ENCODE measurements at regions not wholly inside any gene's neighbourhood (a gene's known extent, or its start where the extent isn't known, plus 50 kb on each side); places are given as distances from the start of the nearest gene placed in this dataset.

DNA sequence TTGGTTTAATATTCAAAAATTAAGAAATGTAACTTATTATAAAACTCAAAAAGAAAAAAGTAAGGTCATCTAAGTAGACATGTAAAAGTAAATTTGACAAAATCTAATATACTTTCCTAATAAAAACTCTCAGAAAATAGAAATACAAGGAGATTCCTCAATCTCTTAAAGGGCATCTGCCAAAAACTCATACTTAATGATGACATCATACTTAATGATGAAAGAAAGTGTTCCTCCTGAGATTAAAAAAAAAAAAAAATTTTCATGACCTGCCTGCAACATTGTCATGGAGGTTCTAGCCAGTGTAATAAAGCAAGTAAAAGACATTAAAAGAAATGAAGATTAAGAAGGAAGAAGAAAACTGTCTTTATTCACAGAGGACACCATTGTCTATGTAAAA is 325.7 kb upstream of the BTBD3 start:
- TF ChIP-seq POLR2A (IDR thresholded peaks at IDR 0.05; ENCODE audit: low read length), result no peak
- no peak for TF ChIP-seq GATA1 (IDR thresholded peaks at IDR 0.05; ENCODE audit: low read depth, low read length)
